Esophagus muscularis mucosa (tissue), 4 donors: ENCODE measurements at regions not wholly inside any gene's neighbourhood (a gene's known extent, or its start where the extent isn't known, plus 50 kb on each side); places are given as distances from the start of the nearest gene placed in this dataset.

Experiments
- DNase-seq: peaks from one replicate; pipeline ENCODE4 v3.0.0-alpha.2; 2017; ENCODE audit errors: extremely low spot score
- H3K27ac ChIP-seq, 4 donors: fragments of 200-600 bp; sonication (generic); replicated peaks in 1 of 4; 1 replicate in 3 of 4; 2 replicates in 1 of 4; pipeline ENCODE4 v1.5.1; 2016 to 2019; ENCODE audit warnings: mild to moderate bottlenecking in 1 of 4
- H3K27me3 ChIP-seq, 4 donors: fragments of 200-600 bp; sonication (generic); one replicate each; pipeline versions ENCODE4 v1.5.1 to v1.6.0; 2016 to 2019
- H3K36me3 ChIP-seq, 4 donors: fragments of 200-600 bp; sonication (generic); one replicate each; pipeline ENCODE4 v1.5.1; 2016 to 2019
- H3K4me1 ChIP-seq, 4 donors: fragments of 200-600 bp; sonication (generic); one replicate each; pipeline ENCODE4 v1.5.1; 2016 to 2019
- H3K4me3 ChIP-seq, 4 donors: fragments of 200-600 bp; sonication (generic); 1 replicate in 2 of 4; 2 replicates in 2 of 4; pipeline ENCODE4 v1.5.1; 2016 to 2019; ENCODE audit warnings: mild to moderate bottlenecking in 4 of 4, moderate library complexity in 1 of 4
- H3K9me3 ChIP-seq, 4 donors: fragments of 200-600 bp; sonication (generic); 1 replicate in 3 of 4; 2 replicates in 1 of 4; pipeline ENCODE4 v1.5.1; 2016 to 2019
- EP300 ChIP-seq: sonication (generic); formaldehyde crosslinking; IDR thresholded peaks from one replicate; pipeline ENCODE4 v1.6.1; 2017; ENCODE audit warnings: antibody characterized with exemption
- POLR2A ChIP-seq: fragments of 450-650 bp; IDR thresholded peaks from one replicate; pipeline ENCODE4 v1.6.1; 2017; ENCODE audit warnings: antibody characterized with exemption, moderate library complexity, mild to moderate bottlenecking, low read depth
- POLR2AphosphoS5 ChIP-seq, 2 donors: sonication (generic); formaldehyde crosslinking; IDR thresholded peaks; one replicate each; pipeline ENCODE4 v1.6.1; 2017; ENCODE audit warnings: antibody characterized with exemption in 2 of 2
- WGBS: methylation state at CpG from one replicate; pipeline ENCODE4 v1.1.5; 2018; 5-methylcytosine and 5-hydroxymethylcytosine counted together
- intact Hi-C: fragments of 100-400 bp; cut with DNase I; formaldehyde crosslinking; loops from one replicate; pipeline ENCODE4 v1.15.1; 2023
- TF ChIP-seq, protein P1 (sequence below), 3 experiments: fragments of 200-600 bp in 2 of 3; fragments of 450-650 bp in 1 of 3; sonication (generic) in 2 of 3; IDR thresholded peaks; one replicate each; pipeline ENCODE4 v1.5.1; 2017 to 2019; ENCODE audit warnings: antibody characterized with exemption in 3 of 3, mild to moderate bottlenecking in 2 of 3, moderate library complexity in 1 of 3

DNA sequence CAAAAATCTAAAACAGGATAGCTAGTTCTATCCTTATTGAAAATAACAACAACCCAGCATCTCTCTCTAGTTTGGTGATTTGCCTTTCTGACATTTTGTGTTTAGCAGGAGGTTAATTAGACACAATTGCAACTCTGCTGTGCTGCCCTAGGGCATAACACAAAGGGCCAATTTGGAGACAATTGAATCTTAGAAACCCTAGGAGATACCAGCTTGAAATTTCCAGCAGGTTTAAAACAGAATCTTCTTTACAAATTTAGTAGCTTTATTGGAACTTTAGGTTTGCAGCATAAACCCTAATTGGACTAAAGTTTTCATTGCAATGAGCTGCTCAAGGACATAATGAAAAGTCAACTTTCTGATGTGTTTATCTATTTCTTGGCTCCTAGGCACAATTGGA lies 166.7 kb upstream of the FER start:
- no peaks in the 10 kb centered on the region for H3K4me1 ChIP-seq
- no peaks in the 10 kb centered on the region for H3K27me3 ChIP-seq
- H3K36me3 ChIP-seq = no peaks in the 10 kb centered on the region
- DNase-seq = no peak
- intact Hi-C loops = no loop called here
- TF ChIP-seq EP300 (no peak), POLR2A (no peak), POLR2AphosphoS5 (IDR thresholded peaks at IDR 0.05) (no peak)
- TF ChIP-seq, protein P1, sequence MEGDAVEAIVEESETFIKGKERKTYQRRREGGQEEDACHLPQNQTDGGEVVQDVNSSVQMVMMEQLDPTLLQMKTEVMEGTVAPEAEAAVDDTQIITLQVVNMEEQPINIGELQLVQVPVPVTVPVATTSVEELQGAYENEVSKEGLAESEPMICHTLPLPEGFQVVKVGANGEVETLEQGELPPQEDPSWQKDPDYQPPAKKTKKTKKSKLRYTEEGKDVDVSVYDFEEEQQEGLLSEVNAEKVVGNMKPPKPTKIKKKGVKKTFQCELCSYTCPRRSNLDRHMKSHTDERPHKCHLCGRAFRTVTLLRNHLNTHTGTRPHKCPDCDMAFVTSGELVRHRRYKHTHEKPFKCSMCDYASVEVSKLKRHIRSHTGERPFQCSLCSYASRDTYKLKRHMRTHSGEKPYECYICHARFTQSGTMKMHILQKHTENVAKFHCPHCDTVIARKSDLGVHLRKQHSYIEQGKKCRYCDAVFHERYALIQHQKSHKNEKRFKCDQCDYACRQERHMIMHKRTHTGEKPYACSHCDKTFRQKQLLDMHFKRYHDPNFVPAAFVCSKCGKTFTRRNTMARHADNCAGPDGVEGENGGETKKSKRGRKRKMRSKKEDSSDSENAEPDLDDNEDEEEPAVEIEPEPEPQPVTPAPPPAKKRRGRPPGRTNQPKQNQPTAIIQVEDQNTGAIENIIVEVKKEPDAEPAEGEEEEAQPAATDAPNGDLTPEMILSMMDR (IDR thresholded peaks at IDR 0.05) = no peak
- no peak overlapping the region for H3K4me3 ChIP-seq
- H3K9me3 ChIP-seq = no peaks in the 10 kb centered on the region
- H3K27ac ChIP-seq = no peak overlapping the region

DNA sequence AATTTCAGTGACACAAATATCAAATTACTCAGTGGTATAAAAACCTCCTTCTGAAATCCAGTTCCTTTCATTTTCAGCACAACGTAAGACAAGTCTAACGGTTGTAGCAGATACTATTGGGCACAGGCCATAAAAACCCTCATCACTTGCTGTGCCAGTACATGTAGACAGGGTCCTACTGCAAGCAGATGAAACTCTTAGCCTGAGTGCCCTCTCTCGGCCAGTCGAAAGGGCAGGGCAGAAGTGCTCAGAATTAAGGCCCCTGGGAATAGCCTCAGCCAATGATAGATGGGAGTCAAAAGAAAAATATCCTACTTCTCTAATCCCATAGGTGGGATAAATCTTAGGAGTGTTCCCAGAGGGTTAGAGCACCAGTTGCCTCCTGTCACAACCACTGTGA lies 168.5 kb upstream of the FER start:
- Histone ChIP-seq H3K9me3 (peaks cover 0 to 10% (median 6%) of the 10 kb centered on the region in 4 donors), H3K27me3 (no peaks in the 10 kb centered on the region), H3K4me1 (no peaks in the 10 kb centered on the region), H3K27ac (no peak overlapping the region), H3K36me3 (no peaks in the 10 kb centered on the region), H3K4me3 (no peak overlapping the region)
- TF ChIP-seq, protein P1 (IDR thresholded peaks at IDR 0.05) = no peak
- TF ChIP-seq POLR2A (no peak), POLR2AphosphoS5 (IDR thresholded peaks at IDR 0.05) (no peak), EP300 (no peak)
- intact Hi-C loops = no loop called here
- no peak for DNase-seq
- 59% methylated on average over 4 of the region's 4 CpGs for WGBS

DNA sequence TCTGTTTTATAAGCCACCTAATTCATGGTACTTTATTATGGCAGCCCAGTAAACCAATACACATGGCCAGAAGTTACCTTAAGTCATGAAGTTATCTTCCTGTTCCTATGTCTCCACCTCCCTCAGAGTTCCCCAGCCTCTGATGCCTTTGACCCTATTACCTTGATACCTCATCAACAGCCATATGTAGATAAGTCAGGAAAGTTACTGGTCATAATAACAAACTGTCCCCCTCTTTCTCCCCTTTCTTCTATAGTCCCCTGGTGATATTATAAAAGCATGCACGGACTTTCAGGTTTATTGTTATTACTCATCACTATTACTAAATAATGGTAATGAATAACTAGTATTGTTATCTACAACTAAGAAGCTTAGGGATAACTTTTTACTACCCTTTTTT lies 168.9 kb upstream of the FER start:
- TF ChIP-seq POLR2A = no peak
- TF ChIP-seq, protein P1 (IDR thresholded peaks at IDR 0.05) = no peak
- no peak for TF ChIP-seq POLR2AphosphoS5 (IDR thresholded peaks at IDR 0.05)
- TF ChIP-seq EP300 = no peak
- no peak overlapping the region for H3K27ac ChIP-seq
- intact Hi-C loops = no loop called here
- no peaks in the 10 kb centered on the region for H3K27me3 ChIP-seq
- WGBS = 94% methylated on average over 1 of the region's 1 CpG
- H3K4me1 ChIP-seq = no peaks in the 10 kb centered on the region
- no peak overlapping the region for H3K4me3 ChIP-seq
- no peaks in the 10 kb centered on the region for H3K36me3 ChIP-seq
- peaks cover 0 to 14% (median 9%) of the 10 kb centered on the region in 4 donors for H3K9me3 ChIP-seq
- DNase-seq = no peak

DNA sequence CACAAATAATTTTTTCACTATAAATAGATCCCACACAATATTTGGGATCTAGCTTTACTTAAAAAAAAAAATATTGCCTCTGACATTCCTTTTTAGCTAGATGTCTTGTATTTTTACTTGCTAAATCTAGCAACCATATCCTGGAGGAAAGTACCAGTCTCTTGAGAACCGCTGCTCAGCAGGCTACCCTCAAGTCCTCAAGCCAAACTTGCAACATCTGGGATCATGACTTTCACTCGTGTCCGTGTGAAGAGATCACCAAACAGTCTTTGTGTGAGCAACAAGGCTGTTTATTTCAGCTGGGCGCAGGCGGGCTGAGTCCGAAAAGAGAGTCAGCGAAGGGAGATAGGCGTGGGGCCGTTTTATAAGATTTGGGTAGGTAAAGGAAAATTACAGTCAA lies 180.3 kb upstream of the FER start:
- no peak overlapping the region for H3K4me3 ChIP-seq
- intact Hi-C loops = no loop called here
- TF ChIP-seq EP300 (no peak), POLR2A (no peak), POLR2AphosphoS5 (IDR thresholded peaks at IDR 0.05) (no peak)
- TF ChIP-seq, protein P1 (IDR thresholded peaks at IDR 0.05) = no peak
- no peaks in the 10 kb centered on the region for H3K4me1 ChIP-seq
- WGBS = 83% methylated on average over 9 of the region's 9 CpGs
- no peaks in the 10 kb centered on the region for H3K27me3 ChIP-seq
- no peak for DNase-seq
- H3K9me3 ChIP-seq = no peaks in the 10 kb centered on the region
- no peaks in the 10 kb centered on the region for H3K36me3 ChIP-seq
- H3K27ac ChIP-seq = no peak overlapping the region

DNA sequence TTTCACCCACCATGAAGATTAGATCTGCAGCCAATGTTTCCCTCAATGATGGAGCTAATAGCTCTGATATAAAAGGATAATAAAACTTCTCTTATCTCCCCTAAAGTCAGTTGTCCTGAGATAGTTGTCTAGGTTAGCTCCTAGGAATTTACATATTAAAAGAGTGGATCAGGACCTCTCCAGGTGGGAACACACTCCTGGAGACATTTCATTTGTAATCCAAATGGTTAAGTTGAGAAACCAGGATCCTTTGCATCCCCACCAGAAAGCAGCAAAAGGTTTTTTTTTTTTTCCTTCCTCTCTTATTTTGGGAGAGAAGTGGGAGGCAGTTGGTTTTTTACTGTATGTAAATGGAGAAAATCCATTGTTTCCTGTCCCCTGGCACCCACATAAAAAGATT lies 182.5 kb upstream of the FBXL17 start:
- Histone ChIP-seq H3K4me3 (no peak overlapping the region), H3K36me3 (no peaks in the 10 kb centered on the region), H3K27me3 (no peaks in the 10 kb centered on the region), H3K9me3 (no peaks in the 10 kb centered on the region), H3K27ac (no peak overlapping the region), H3K4me1 (peaks cover 3 to 9% (median 7%) of the 10 kb centered on the region in 4 donors)
- TF ChIP-seq, protein P1 (IDR thresholded peaks at IDR 0.05) = no peak
- TF ChIP-seq POLR2A (no peak), POLR2AphosphoS5 (IDR thresholded peaks at IDR 0.05) (no peak), EP300 (no peak)
- intact Hi-C loops = no loop called here
- no peak for DNase-seq
